HepG2 (cell line): ENCODE measurements at regions not wholly inside any gene's neighbourhood (a gene's known extent, or its start where the extent isn't known, plus 50 kb on each side); places are given as distances from the start of the nearest gene placed in this dataset.

ENCODE experiments used
- ATAC-seq: fragments of 200-7000 bp; cut with Tn5 transposase; 3 replicates; pipeline ENCODE4 v1.9.1; 2020; ENCODE audit warnings: mild to moderate bottlenecking, moderate library complexity
- BruUV-seq: library from RNA; stranded (reverse); fragments of 400-500 nt; replicated peaks from 2 replicates; lab custom pipeline; 2021; lab: Mats Ljungman, UMichigan
- CTCF ChIA-PET: fragments of 300-600 bp; formaldehyde crosslinking; extraction: SDS; loops from one replicate; lab custom pipeline; 2021; ENCODE audit warnings: low total read pairs, inconsistent platforms, low intra/inter-chr PET ratio; lab: Yijun Ruan, JAX
- POLR2A ChIA-PET: fragments of 350-600 bp; sonication (Branson Sonifier 250); formaldehyde crosslinking; loops from one replicate; lab custom pipeline; 2020; ENCODE audit warnings: antibody characterized with exemption, inconsistent platforms; lab: Yijun Ruan, JAX
- DNase-seq: peaks from one replicate; pipeline ENCODE4 v3.0.0-alpha.2; 2015; ENCODE audit warnings: low spot score
- FAIRE-seq: peaks from 3 replicates; lab custom pipeline; 2011; peaks lifted over from hg19 to GRCh38; lab: Jason Lieb, UNC
- H2AFZ ChIP-seq: one replicate; pipeline ENCODE4 v1.6.1; 2011; ENCODE audit warnings: low read length, inconsistent platforms
- H3K27ac ChIP-seq: fragments of 300-600 bp; 3 replicates; pipeline ENCODE4 v1.8.0; 2011; ENCODE audit warnings: mixed run types, mild to moderate bottlenecking, mixed read lengths, low read length, inconsistent platforms; ENCODE audit not compliant: insufficient read depth; ENCODE audit errors: extremely low read length
- H3K27me3 ChIP-seq, 2 experiments: fragments of 200-600 bp in 1 of 2; 2 replicates in 1 of 2; 3 replicates in 1 of 2; pipeline versions ENCODE4 v1.6.0 to v1.8.0; 2011; ENCODE audit warnings: low read length in 2 of 2, mild to moderate bottlenecking in 2 of 2, moderate library complexity in 2 of 2, inconsistent platforms in 1 of 2; ENCODE audit not compliant: insufficient read depth in 2 of 2, control insufficient read depth in 1 of 2
- H3K36me3 ChIP-seq, 2 experiments: fragments of 200-600 bp in 1 of 2; replicated peaks in 1 of 2; 2 replicates in 1 of 2; 3 replicates in 1 of 2; pipeline versions ENCODE4 v1.5.1 to v1.8.0; 2011; ENCODE audit warnings: low read length in 2 of 2, inconsistent platforms in 1 of 2; ENCODE audit not compliant: insufficient read depth in 2 of 2, control insufficient read depth in 1 of 2
- H3K4me1 ChIP-seq: 2 replicates; pipeline ENCODE4 v1.5.1; 2012; ENCODE audit warnings: low read length, inconsistent platforms; ENCODE audit not compliant: insufficient read depth
- H3K4me2 ChIP-seq: 2 replicates; pipeline ENCODE4 v1.6.0; 2011; ENCODE audit warnings: low read depth, low read length, inconsistent platforms
- H3K4me3 ChIP-seq, 3 experiments: fragments of 200-600 bp in 1 of 3; sonication (generic), shearing (Covaris generic) in 1 of 3; replicated peaks in 1 of 3; 2 replicates each; pipeline ENCODE4 v1.5.1; 2011 to 2016; ENCODE audit warnings: low read length in 3 of 3, inconsistent platforms in 2 of 3, low read depth in 2 of 3, mild to moderate bottlenecking in 2 of 3, control low read depth in 1 of 3, mixed read lengths in 1 of 3; ENCODE audit not compliant: insufficient read depth in 1 of 3
- H3K79me2 ChIP-seq: one replicate; pipeline ENCODE4 v1.6.1; 2011; ENCODE audit warnings: low read length, inconsistent platforms; ENCODE audit not compliant: insufficient read depth
- H3K9ac ChIP-seq: 2 replicates; pipeline ENCODE4 v1.6.0; 2011; ENCODE audit warnings: mild to moderate bottlenecking, low read depth, low read length, inconsistent platforms; ENCODE audit not compliant: insufficient read depth
- H3K9me3 ChIP-seq: 2 replicates; pipeline ENCODE4 v1.5.1; 2012; ENCODE audit warnings: mild to moderate bottlenecking, low read length
- H4K20me1 ChIP-seq: 2 replicates; pipeline ENCODE4 v1.6.0; 2011; ENCODE audit warnings: inconsistent platforms, mild to moderate bottlenecking, low read length, moderate library complexity; ENCODE audit not compliant: insufficient read depth
- FLYWCH1 ChIP-seq: sonication (generic); formaldehyde crosslinking; IDR thresholded peaks from 2 replicates; pipeline ENCODE4 v1.8.1; 2023; ENCODE audit warnings: mild to moderate bottlenecking, missing genetic modification reagents
- KDM3A ChIP-seq: IDR thresholded peaks from 2 replicates; pipeline ENCODE4 v1.6.1; 2018; ENCODE audit warnings: low read depth, missing compliant biosample characterization
- KMT2B ChIP-seq: IDR thresholded peaks from 2 replicates; pipeline ENCODE4 v1.6.1; 2016; ENCODE audit warnings: missing genetic modification reagents, missing compliant biosample characterization
- RXRA ChIP-seq: sonication (generic); formaldehyde crosslinking; IDR thresholded peaks from 2 replicates; pipeline ENCODE4 v1.5.1; 2020; ENCODE audit warnings: missing genetic modification reagents
- SKI ChIP-seq: fragments of 450-650 bp; IDR thresholded peaks from one replicate; pipeline ENCODE4 v1.6.1; 2018; ENCODE audit warnings: mild to moderate bottlenecking; ENCODE audit not compliant: partially characterized antibody
- ZBTB42 ChIP-seq: sonication (generic); formaldehyde crosslinking; IDR thresholded peaks from 2 replicates; pipeline ENCODE4 v1.5.0; 2020; ENCODE audit warnings: mild to moderate bottlenecking, missing genetic modification reagents
- ZNF709 ChIP-seq: sonication (generic); formaldehyde crosslinking; IDR thresholded peaks from 2 replicates; pipeline ENCODE4 v1.5.0; 2020; ENCODE audit warnings: mild to moderate bottlenecking, missing genetic modification reagents
- ZNF766 ChIP-seq: sonication (generic); formaldehyde crosslinking; IDR thresholded peaks from 2 replicates; pipeline ENCODE4 v1.5.0; 2020; ENCODE audit warnings: missing genetic modification reagents, borderline replicate concordance
- WGBS: methylation state at CpG from one replicate; pipeline ENCODE4 v1.1.6; 2017; ENCODE audit warnings: low lambda C conversion rate; 5-methylcytosine and 5-hydroxymethylcytosine counted together
- in situ Hi-C: cut with HindIII; loops from 2 replicates; pipeline ENCODE4 v1.10.0; 2017; ENCODE audit warnings: low pct_unique_long_range_greater_than_20kb; ENCODE audit not compliant: extremely low pct_ligation_motif_present
- intact Hi-C: fragments of 100-400 bp; cut with micrococcal nuclease; formaldehyde crosslinking; loops from one replicate; pipeline ENCODE4 v1.10.0; 2022; ENCODE audit not compliant: unreplicated experiment
- TF ChIP-seq, protein P1 (sequence below): sonication (generic); formaldehyde crosslinking; IDR thresholded peaks from 2 replicates; pipeline ENCODE4 v1.4.0; 2020; ENCODE audit warnings: missing genetic modification reagents, borderline replicate concordance

DNA sequence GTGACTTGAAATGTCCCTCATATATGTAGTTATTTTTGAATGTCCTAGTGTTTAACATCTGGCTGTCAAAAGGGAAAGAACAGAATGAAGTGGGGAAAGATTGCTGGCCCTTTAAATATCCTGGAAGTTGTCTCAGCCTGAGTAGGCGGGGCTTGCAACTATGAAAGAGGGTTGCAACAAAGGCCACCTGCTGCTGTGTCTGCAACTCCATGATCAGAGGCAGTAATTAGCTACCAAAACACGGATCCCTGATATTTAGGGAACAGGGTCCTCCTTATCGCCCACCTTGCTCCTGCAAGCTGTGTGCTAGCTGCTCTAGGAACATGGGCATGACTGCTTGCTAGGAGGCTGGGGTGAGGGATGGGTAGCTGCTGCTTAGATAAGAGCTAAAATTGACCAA lies 100.2 kb upstream of the CFAP20DC start:
- in situ Hi-C loops, result no loop called here
- Histone ChIP-seq H3K9me3 (no peaks in the 10 kb centered on the region), H4K20me1 (no peaks in the 10 kb centered on the region), H2AFZ (no peak overlapping the region), H3K27me3 (no peaks in the 10 kb centered on the region), H3K4me1 (no peaks in the 10 kb centered on the region), H3K4me2 (no peak overlapping the region), H3K4me3 (no peak overlapping the region), H3K36me3 (no peaks in the 10 kb centered on the region), H3K27ac (no peak overlapping the region), H3K79me2 (no peaks in the 10 kb centered on the region), H3K9ac (no peak overlapping the region)
- DNase-seq, result no peak
- no peak for FAIRE-seq
- ChIA-PET CTCF (no interaction called here), POLR2A (no interaction called here)
- 22% methylated on average over 1 of the region's 3 CpGs for WGBS
- no peak for ATAC-seq
- no peak for TF ChIP-seq RXRA (CRISPR knock-in tag)
- TF ChIP-seq, protein P1, sequence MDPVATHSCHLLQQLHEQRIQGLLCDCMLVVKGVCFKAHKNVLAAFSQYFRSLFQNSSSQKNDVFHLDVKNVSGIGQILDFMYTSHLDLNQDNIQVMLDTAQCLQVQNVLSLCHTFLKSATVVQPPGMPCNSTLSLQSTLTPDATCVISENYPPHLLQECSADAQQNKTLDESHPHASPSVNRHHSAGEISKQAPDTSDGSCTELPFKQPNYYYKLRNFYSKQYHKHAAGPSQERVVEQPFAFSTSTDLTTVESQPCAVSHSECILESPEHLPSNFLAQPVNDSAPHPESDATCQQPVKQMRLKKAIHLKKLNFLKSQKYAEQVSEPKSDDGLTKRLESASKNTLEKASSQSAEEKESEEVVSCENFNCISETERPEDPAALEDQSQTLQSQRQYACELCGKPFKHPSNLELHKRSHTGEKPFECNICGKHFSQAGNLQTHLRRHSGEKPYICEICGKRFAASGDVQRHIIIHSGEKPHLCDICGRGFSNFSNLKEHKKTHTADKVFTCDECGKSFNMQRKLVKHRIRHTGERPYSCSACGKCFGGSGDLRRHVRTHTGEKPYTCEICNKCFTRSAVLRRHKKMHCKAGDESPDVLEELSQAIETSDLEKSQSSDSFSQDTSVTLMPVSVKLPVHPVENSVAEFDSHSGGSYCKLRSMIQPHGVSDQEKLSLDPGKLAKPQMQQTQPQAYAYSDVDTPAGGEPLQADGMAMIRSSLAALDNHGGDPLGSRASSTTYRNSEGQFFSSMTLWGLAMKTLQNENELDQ (CRISPR knock-in tag), result no peak
- TF ChIP-seq ZBTB42 (CRISPR knock-in tag), result no peak
- no peak for TF ChIP-seq SKI
- no peak for TF ChIP-seq KDM3A
- TF ChIP-seq KMT2B (CRISPR knock-in tag), result no peak
- no TSS peak for BruUV-seq
- intact Hi-C loops, result no loop called here

DNA sequence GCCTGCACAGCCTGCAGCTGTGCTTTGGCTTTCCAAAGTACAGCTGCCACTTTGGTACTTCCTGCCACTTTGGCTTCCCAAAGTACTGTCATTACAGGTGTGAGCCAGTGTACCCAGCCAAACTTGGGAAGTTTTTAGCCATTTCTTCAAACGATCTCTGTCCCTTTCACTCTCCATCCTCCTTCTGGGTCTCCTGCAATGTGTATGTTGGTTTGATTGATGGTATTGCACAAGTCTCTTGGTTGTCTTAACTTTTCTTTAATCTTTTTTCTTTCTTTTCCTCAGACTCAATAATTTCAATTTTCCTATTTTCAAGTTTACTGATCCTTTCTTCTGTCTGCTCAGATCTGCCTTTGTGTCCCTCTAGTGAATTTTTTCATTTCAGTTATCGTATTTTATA lies 99.3 kb upstream of the CFAP20DC start:
- Histone ChIP-seq H3K4me2 (no peak overlapping the region), H3K79me2 (no peaks in the 10 kb centered on the region), H3K36me3 (no peaks in the 10 kb centered on the region), H3K4me1 (no peaks in the 10 kb centered on the region), H3K27me3 (no peaks in the 10 kb centered on the region), H3K9ac (no peak overlapping the region), H3K27ac (no peak overlapping the region)
- no peak for FAIRE-seq
- no TSS peak for BruUV-seq
- POLR2A ChIA-PET, result no interaction called here
- 2% methylated on average over 2 of the region's 2 CpGs for WGBS
- CTCF ChIA-PET, result no interaction called here
- TF ChIP-seq ZNF766 (CRISPR knock-in tag) (no peak), ZNF709 (CRISPR knock-in tag) (peak; percentile 72; the same call in 1 of the 2 replicates), FLYWCH1 (CRISPR knock-in tag) (no peak)
- TF ChIP-seq, all 625 proteins: peak for 1
- no peaks in the 10 kb centered on the region for H4K20me1 ChIP-seq
- intact Hi-C loops (no loop called here), in situ Hi-C loops (no loop called here)
- no peak for DNase-seq
- no peaks in the 10 kb centered on the region for H3K9me3 ChIP-seq
- H2AFZ ChIP-seq, result no peak overlapping the region
- H3K4me3 ChIP-seq, result no peak overlapping the region
- ATAC-seq, result no peak
